ENCODE measurements at regions not wholly inside any gene's neighbourhood (a gene's known extent, or its start where the extent isn't known, plus 50 kb on each side); places are given as distances from the start of the nearest gene placed in this dataset.

- TF ChIP-seq ZNF782 (CRISPR knock-in tag; IDR thresholded peaks at IDR 0.05; ENCODE audit: borderline replicate concordance) (no peak), ZNF747 (CRISPR knock-in tag; IDR thresholded peaks at IDR 0.05; ENCODE audit: borderline replicate concordance) (no peak)
Observed at GRCh38 chr5:167295681-167296005, 995.8 kb upstream of the WWC1 start (continued).

- in situ Hi-C loops (cut with HindIII; ENCODE audit: extremely low pct_ligation_motif_present, low pct_unique_long_range_greater_than_20kb) (no loop called here), intact Hi-C loops (cut with micrococcal nuclease; ENCODE audit: unreplicated experiment) (no loop called here)
- Histone ChIP-seq H3K9ac (ENCODE audit: insufficient read depth, low read depth, low read length) (no peak overlapping the region), H3K36me3 (replicated peaks in 1 of 2; ENCODE audit: control insufficient read depth in 1 of 2, insufficient read depth in 2 of 2, low read length in 2 of 2) (no peaks in the 10 kb centered on the region), H3K79me2 (ENCODE audit: insufficient read depth, low read length) (no peaks in the 10 kb centered on the region), H3K4me3 (replicated peaks in 1 of 3; ENCODE audit: insufficient read depth in 1 of 3, low read depth in 2 of 3, low read length in 3 of 3) (no peak overlapping the region), H2AFZ (ENCODE audit: low read length) (no peak overlapping the region), H3K27ac (ENCODE audit: extremely low read length, insufficient read depth, low read length) (no peak overlapping the region), H3K9me3 (ENCODE audit: low read length) (no peaks in the 10 kb centered on the region; the same call in 1 of the 2 replicates), H3K27me3 (ENCODE audit: control insufficient read depth in 1 of 2, insufficient read depth in 2 of 2, low read length in 2 of 2) (no peaks in the 10 kb centered on the region), H3K4me2 (ENCODE audit: low read depth, low read length) (no peak overlapping the region), H3K4me1 (ENCODE audit: insufficient read depth, low read length) (no peaks in the 10 kb centered on the region), H4K20me1 (ENCODE audit: insufficient read depth, low read length) (no peaks in the 10 kb centered on the region)
- no peak for ATAC-seq
- POLR2A ChIA-PET, result no interaction called here
- no peak for DNase-seq (ENCODE audit: low spot score)
- no peak for TF ChIP-seq ATF2 (CRISPR knock-in tag; IDR thresholded peaks at IDR 0.05)
- no peak for TF ChIP-seq RELA (CRISPR knock-in tag; IDR thresholded peaks at IDR 0.05)
- no peak for TF ChIP-seq ZNF879 (CRISPR knock-in tag; IDR thresholded peaks at IDR 0.05)
- TF ChIP-seq ZNF772 (CRISPR knock-in tag; IDR thresholded peaks at IDR 0.05), result no peak
- no peak for TF ChIP-seq RFX1 (IDR thresholded peaks at IDR 0.05)
- TF ChIP-seq ZNF567 (CRISPR knock-in tag; IDR thresholded peaks at IDR 0.05; ENCODE audit: borderline replicate concordance), result no peak
- TF ChIP-seq ZBTB3 (CRISPR knock-in tag; IDR thresholded peaks at IDR 0.05; ENCODE audit: borderline replicate concordance, low read depth), result no peak
- no peak for TF ChIP-seq ZNF616 (CRISPR knock-in tag; IDR thresholded peaks at IDR 0.05; ENCODE audit: low read depth)
- no peak for TF ChIP-seq ZNF792 (CRISPR knock-in tag; IDR thresholded peaks at IDR 0.05)
- no peak for TF ChIP-seq ZHX1 (CRISPR knock-in tag; IDR thresholded peaks at IDR 0.05; ENCODE audit: low read depth)
- no peak for TF ChIP-seq PHF21A (CRISPR knock-in tag; IDR thresholded peaks at IDR 0.05)
- TF ChIP-seq ZNF619 (CRISPR knock-in tag; IDR thresholded peaks at IDR 0.05), result no peak
- no peak for TF ChIP-seq HCFC1 (IDR thresholded peaks at IDR 0.05; ENCODE audit: low read depth, low read length)
- TF ChIP-seq ESRRA (CRISPR knock-in tag; IDR thresholded peaks at IDR 0.05; ENCODE audit: low read depth), result no peak
- TF ChIP-seq HHEX (CRISPR knock-in tag; IDR thresholded peaks at IDR 0.05), result no peak
- TF ChIP-seq NFKB2 (CRISPR knock-in tag; IDR thresholded peaks at IDR 0.05; ENCODE audit: borderline replicate concordance), result no peak
- TF ChIP-seq AHR (CRISPR knock-in tag; IDR thresholded peaks at IDR 0.05), result no peak
- no peak for TF ChIP-seq ZNF512B (CRISPR knock-in tag; IDR thresholded peaks at IDR 0.05; ENCODE audit: borderline replicate concordance)
- TF ChIP-seq CENPX (CRISPR knock-in tag; IDR thresholded peaks at IDR 0.05), result no peak
- BruUV-seq (replicated peaks), result no TSS peak
- CTCF ChIA-PET (ENCODE audit: low intra/inter-chr PET ratio, low total read pairs), result no interaction called here
- no peak for FAIRE-seq
- 30% methylated on average over 5 of the region's 5 CpGs for WGBS (ENCODE audit: low lambda C conversion rate)
Observed at GRCh38 chr5:167296066-167296465, 995.4 kb upstream of the WWC1 start.
